AG09319 (cell line): ENCODE measurements at regions not wholly inside any gene's neighbourhood (a gene's known extent, or its start where the extent isn't known, plus 50 kb on each side); places are given as distances from the start of the nearest gene placed in this dataset.

ENCODE experiments used
- DNase-seq: peaks from one replicate; pipeline ENCODE4 v3.0.0-alpha.2; 2010; ENCODE audit warnings: low read depth; ENCODE audit errors: extremely low read depth
- TF ChIP-seq, protein P1 (sequence below): IDR thresholded peaks from 2 replicates; pipeline ENCODE4 v1.5.1; 2011; ENCODE audit warnings: low read depth, mild to moderate bottlenecking, inconsistent platforms, low read length, moderate library complexity

DNA sequence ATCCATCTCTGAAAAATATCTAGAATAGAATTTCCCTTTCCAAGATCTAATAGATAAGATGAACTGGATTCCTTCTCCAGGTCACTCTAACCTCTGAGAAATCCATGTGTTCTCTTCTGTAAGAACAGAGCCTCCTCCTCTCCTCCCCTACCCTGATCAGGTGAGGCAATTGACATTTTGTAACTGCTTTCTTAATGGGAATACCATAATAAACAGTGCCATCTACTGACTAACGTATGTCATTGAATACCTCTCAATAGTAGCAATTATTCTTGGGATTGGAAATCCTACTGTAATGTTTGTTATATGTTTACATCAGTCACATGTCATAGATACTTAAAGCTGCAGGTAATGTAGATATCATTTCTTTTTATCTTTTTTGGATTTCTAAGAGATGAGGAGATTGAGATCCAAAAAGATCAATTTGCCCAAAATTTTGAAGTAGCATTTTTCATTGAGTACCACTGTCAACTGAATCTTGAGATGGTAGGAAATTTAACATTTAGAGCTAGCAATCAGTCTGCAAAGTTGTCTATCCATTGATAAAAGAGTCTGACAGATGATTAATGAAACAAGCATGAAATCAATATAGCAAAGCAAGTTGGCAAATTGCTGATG, 365.8 kb upstream of the HSF2 start:
- peak; percentile 39 for DNase-seq
- TF ChIP-seq, protein P1, sequence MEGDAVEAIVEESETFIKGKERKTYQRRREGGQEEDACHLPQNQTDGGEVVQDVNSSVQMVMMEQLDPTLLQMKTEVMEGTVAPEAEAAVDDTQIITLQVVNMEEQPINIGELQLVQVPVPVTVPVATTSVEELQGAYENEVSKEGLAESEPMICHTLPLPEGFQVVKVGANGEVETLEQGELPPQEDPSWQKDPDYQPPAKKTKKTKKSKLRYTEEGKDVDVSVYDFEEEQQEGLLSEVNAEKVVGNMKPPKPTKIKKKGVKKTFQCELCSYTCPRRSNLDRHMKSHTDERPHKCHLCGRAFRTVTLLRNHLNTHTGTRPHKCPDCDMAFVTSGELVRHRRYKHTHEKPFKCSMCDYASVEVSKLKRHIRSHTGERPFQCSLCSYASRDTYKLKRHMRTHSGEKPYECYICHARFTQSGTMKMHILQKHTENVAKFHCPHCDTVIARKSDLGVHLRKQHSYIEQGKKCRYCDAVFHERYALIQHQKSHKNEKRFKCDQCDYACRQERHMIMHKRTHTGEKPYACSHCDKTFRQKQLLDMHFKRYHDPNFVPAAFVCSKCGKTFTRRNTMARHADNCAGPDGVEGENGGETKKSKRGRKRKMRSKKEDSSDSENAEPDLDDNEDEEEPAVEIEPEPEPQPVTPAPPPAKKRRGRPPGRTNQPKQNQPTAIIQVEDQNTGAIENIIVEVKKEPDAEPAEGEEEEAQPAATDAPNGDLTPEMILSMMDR: peak; percentile 48

DNA sequence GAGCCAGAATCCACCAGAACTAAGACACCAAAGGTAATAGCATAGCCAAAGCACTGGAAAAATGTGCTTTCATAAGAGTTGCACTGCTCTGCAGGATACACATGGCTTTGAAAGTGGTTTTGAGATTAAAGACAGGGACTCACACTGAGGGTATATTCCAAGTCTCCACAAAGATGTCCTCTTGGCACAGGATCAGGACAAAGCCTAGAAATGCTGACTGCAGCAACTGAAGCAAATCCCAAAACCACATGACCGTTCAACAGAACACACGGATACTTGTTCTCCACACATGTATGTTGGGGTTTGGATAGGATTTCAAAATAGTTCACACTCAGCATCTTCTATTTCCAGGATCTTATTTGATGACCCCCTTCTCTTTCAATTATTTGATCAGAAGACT, 364.3 kb upstream of the HSF2 start:
- no peak for DNase-seq
- TF ChIP-seq, protein P1: no peak

DNA sequence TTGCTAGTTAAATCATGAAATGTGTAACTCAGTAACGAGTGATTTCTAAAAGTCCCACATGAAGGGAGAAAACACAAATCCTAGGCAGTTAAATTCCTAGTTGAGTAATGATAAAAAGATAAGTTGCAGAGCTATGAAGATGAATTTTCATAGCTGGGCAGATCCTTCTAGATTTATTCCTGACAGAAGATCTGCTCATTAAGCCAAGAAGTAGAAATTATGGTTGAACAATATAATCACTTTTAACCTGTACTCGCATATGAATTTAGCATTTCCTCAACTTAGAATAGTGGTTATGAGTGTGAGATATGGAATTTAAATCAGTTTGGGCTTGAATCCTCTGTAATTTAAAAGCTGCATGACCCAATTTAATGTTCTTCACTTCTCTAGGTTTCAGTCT, 359.2 kb upstream of the HSF2 start:
- DNase-seq: no peak
- TF ChIP-seq, protein P1: no peak

DNA sequence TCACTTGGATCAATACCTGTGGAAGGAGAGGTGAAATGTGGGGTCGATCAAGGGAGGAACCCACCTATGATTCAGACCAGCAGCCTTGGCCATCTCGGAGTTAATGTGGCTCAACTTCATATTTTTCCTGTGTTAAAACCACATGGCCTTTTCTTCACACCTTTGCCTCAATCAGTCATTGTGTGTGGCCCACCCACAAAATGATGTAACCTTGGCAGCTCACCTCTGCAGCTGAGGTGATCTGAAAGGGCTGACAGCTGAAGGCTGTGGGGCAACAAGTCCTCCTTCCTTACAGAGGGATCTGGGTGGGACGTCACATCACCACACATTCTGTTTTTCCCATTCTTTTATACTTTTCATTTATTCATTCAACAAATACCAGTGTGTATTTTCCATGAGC, 357.1 kb upstream of the HSF2 start:
- no peak for DNase-seq
- TF ChIP-seq, protein P1: no peak

DNA sequence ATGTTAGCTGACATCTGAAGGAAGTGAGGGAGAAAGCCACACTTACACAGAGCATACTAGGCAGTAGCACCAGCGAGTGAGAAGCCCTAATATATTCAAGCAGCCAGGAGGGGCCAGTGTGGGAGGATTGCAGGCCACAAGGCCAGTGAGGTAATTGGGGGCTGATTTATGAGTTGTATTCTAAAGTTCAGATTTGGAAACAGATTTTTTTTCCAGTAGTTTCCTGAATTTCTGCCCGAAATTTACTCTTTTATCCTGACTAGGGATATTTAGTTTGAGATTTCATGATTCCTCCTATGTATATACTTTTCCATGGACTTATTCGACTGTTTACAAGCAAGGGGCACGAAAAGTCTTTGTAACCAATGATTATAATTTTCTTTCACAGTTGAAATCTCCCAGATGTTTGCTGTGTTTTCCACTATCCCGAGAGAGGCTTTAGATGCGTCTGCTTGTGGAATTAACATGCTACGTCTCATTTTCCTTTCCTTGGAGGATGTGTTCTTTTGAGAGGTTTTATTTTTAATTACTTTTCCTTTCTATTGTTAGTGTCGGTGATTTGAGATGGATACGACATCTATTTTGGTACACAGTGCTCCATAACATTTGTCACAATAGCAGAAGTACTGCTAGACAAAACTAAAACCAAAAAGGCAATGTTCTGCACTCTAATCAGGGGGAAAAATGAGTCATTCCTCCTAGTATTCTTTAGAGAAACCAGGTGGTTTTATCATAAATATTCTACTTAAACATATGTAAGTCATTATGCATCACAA, 356.3 kb upstream of the HSF2 start:
- DNase-seq: no peak
- TF ChIP-seq, protein P1: no peak; the same call in none of the 2 replicates

DNA sequence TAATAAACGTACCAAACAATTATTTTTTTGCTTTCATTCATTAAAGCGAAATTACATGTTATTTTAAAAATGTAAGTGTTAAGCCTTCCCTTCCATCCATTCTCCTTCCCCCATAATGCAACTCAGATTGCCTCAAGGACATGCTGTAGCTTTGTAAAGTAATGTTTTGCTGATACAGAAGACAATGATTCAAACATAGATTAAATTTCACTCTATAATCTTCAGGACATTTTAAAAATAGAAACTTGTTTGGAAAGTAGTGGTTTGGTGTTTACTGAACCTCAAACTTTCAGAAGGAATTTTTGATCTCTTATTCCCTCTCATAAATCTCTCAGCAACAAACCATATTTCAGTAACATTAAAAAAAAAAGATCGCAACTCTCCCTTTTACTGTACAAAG, 350.9 kb upstream of the HSF2 start:
- no peak for DNase-seq
- TF ChIP-seq, protein P1: no peak

DNA sequence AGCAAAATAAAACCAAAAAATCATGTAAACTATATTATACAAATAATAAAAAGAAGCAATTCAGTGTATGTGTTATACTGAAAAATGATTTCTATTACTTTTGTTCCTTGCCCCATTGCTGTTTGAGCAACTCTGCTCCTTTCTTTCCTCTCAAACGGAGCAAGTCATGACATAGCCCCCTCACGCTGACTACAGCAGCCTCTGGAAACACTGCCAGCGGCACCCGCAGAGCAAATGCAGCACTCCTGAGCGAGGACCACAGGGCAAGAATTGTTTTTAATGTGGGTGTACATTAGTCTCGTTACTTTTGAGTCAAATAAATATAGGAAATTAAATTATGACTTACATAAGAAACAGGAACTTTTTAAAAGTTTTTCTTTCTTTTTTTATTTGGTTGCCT, 350.1 kb upstream of the HSF2 start:
- TF ChIP-seq, protein P1: no peak
- DNase-seq: no peak
